Right atrium auricular region (tissue), 2 donors: ENCODE measurements at regions not wholly inside any gene's neighbourhood (a gene's known extent, or its start where the extent isn't known, plus 50 kb on each side); places are given as distances from the start of the nearest gene placed in this dataset.

Experiments
- DNase-seq: peaks from one replicate; pipeline ENCODE4 v3.0.0-alpha.2; 2019; ENCODE audit warnings: low spot score
- H3K27ac ChIP-seq, 2 donors: fragments of 200-600 bp; sonication (generic); 1 replicate in 1 of 2; 2 replicates in 1 of 2; pipeline ENCODE4 v1.5.1; 2016 to 2019
- H3K27me3 ChIP-seq, 2 donors: fragments of 200-600 bp; sonication (generic); one replicate each; pipeline versions ENCODE4 v1.5.1 to v1.6.0; 2017 to 2019
- H3K36me3 ChIP-seq: fragments of 200-600 bp; sonication (generic); one replicate; pipeline ENCODE4 v1.5.1; 2016
- H3K4me1 ChIP-seq, 2 donors: fragments of 200-600 bp; sonication (generic); one replicate each; pipeline versions ENCODE4 v1.5.1 to v1.6.0; 2017 to 2019
- H3K4me3 ChIP-seq, 2 donors: fragments of 200-600 bp; sonication (generic); 1 replicate in 1 of 2; 2 replicates in 1 of 2; pipeline ENCODE4 v1.5.1; 2017 to 2019; ENCODE audit warnings: mild to moderate bottlenecking in 1 of 2, moderate library complexity in 1 of 2
- H3K9me3 ChIP-seq, 2 donors: fragments of 200-600 bp; sonication (generic); one replicate each; pipeline ENCODE4 v1.5.1; 2019
- TF ChIP-seq, protein P1 (sequence below), 2 donors: fragments of 200-600 bp; sonication (generic); IDR thresholded peaks; one replicate each; pipeline ENCODE4 v1.5.1; 2019; ENCODE audit warnings: antibody characterized with exemption in 2 of 2

DNA sequence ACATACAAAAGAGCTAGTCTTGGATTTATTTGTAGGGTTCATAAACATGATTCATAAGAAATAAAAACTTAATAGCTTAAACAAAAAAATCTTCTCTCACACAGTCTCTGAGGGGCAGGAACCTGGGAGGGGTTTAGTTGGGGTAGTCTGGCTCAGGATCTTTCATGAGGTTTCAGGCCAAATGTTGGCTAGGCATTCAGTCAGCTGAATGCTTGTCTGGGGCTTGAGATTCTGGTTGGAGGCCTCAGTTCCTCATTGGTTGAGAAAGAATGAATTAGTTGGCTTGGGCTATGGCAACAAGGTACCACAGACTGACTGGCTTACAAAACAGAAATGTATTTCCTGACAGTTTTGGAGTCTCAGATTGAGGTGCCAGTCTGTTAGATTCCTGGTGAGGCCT is 74.3 kb downstream of the ANKRD7 start:
- no peak for DNase-seq
- no peaks in the 10 kb centered on the region for H3K4me1 ChIP-seq
- H3K27ac ChIP-seq = no peak overlapping the region
- no peaks in the 10 kb centered on the region for H3K36me3 ChIP-seq
- H3K4me3 ChIP-seq = no peak overlapping the region
- H3K27me3 ChIP-seq = no peaks in the 10 kb centered on the region
- no peaks in the 10 kb centered on the region for H3K9me3 ChIP-seq
- TF ChIP-seq, protein P1, sequence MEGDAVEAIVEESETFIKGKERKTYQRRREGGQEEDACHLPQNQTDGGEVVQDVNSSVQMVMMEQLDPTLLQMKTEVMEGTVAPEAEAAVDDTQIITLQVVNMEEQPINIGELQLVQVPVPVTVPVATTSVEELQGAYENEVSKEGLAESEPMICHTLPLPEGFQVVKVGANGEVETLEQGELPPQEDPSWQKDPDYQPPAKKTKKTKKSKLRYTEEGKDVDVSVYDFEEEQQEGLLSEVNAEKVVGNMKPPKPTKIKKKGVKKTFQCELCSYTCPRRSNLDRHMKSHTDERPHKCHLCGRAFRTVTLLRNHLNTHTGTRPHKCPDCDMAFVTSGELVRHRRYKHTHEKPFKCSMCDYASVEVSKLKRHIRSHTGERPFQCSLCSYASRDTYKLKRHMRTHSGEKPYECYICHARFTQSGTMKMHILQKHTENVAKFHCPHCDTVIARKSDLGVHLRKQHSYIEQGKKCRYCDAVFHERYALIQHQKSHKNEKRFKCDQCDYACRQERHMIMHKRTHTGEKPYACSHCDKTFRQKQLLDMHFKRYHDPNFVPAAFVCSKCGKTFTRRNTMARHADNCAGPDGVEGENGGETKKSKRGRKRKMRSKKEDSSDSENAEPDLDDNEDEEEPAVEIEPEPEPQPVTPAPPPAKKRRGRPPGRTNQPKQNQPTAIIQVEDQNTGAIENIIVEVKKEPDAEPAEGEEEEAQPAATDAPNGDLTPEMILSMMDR (IDR thresholded peaks at IDR 0.05) = no peak

DNA sequence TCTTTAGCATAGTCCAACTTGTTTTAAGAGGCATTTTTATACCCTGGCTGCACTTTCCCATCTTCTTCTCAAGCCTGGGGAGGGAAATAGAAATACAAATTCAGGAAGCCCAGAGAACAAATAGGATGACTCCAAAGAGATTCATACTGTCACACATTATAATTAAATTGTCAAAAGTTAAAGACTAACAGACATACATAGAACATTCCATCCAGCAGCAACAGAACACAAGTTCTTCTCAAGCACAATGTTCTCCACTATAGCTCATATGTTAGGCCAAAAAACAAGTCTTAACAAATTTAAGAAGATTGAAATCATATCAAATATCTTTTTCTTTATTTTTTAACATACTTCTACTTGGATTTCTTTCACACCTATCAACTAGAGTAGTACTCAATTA is 75.7 kb downstream of the ANKRD7 start:
- Histone ChIP-seq H3K36me3 (no peaks in the 10 kb centered on the region), H3K9me3 (no peaks in the 10 kb centered on the region), H3K4me1 (no peaks in the 10 kb centered on the region), H3K27me3 (no peaks in the 10 kb centered on the region), H3K4me3 (no peak overlapping the region), H3K27ac (no peak overlapping the region)
- TF ChIP-seq, protein P1 (IDR thresholded peaks at IDR 0.05) = no peak
- DNase-seq = no peak

DNA sequence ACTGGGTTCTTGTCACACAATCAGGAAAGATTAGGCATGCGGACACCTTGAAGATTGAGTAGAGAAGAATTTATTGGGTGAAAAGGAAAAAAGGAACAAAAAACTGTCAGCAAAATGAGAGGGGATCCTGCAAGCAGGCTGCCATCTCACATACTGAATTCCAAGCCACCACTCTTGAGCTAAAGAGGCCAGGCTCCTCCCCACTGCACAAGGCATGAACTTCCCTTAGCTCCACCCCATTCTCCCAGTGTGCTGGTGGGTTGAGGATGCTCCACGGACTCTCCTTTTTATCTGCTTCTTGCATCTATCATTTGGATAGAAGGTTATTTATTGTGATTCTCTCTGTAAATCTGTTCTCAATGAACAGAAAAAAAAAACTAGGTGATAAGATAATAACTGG is 79.6 kb downstream of the ANKRD7 start:
- Histone ChIP-seq H3K36me3 (no peaks in the 10 kb centered on the region), H3K9me3 (no peaks in the 10 kb centered on the region), H3K4me1 (no peaks in the 10 kb centered on the region), H3K27me3 (no peaks in the 10 kb centered on the region), H3K4me3 (no peak overlapping the region), H3K27ac (no peak overlapping the region)
- no peak for DNase-seq
- TF ChIP-seq, protein P1 (IDR thresholded peaks at IDR 0.05) = no peak

DNA sequence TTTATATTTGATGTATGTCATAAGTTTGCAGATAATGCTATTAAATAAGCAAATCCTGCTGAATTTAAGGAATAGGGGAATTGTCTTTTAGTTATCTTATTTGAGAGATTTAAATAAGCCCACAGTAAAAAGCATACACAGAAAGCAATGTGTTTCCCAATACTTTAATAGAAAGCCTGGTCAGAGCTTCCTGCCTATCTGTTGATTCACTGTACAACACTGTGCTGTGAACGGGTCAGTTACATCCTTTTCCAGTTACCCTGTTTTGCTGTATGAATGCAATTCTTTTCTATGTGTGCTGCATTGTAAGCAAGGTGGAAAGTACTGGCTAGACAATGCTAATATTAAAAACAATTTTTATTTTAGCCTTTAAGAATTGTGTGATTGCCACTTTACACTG is 81.2 kb downstream of the ANKRD7 start:
- DNase-seq = no peak
- Histone ChIP-seq H3K27ac (no peak overlapping the region), H3K4me1 (no peaks in the 10 kb centered on the region), H3K36me3 (no peaks in the 10 kb centered on the region), H3K27me3 (no peaks in the 10 kb centered on the region), H3K9me3 (no peaks in the 10 kb centered on the region), H3K4me3 (no peak overlapping the region)
- TF ChIP-seq, protein P1 (IDR thresholded peaks at IDR 0.05) = no peak

DNA sequence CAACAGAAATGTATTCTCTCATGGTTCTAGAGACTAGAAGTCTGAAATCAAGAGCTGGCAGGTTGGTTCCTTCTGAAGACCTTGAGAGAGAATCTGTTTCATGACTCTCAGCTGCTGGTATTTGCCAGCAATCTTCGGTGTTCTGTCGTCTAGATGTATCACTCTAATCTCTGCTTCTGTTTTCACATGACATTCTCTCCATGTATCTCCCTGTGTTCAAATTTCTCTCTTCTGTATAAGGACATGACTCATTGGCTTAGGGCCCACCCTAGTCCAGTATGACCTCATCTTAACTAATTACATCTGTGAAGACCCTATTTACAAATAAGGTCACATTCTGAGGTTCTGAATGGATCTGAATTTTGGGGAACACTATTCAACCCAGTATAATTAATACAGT is 82.3 kb downstream of the ANKRD7 start:
- no peaks in the 10 kb centered on the region for H3K9me3 ChIP-seq
- H3K27ac ChIP-seq = no peak overlapping the region
- H3K27me3 ChIP-seq = no peaks in the 10 kb centered on the region
- no peaks in the 10 kb centered on the region for H3K4me1 ChIP-seq
- no peaks in the 10 kb centered on the region for H3K36me3 ChIP-seq
- H3K4me3 ChIP-seq = no peak overlapping the region
- no peak for DNase-seq
- TF ChIP-seq, protein P1 (IDR thresholded peaks at IDR 0.05) = no peak

DNA sequence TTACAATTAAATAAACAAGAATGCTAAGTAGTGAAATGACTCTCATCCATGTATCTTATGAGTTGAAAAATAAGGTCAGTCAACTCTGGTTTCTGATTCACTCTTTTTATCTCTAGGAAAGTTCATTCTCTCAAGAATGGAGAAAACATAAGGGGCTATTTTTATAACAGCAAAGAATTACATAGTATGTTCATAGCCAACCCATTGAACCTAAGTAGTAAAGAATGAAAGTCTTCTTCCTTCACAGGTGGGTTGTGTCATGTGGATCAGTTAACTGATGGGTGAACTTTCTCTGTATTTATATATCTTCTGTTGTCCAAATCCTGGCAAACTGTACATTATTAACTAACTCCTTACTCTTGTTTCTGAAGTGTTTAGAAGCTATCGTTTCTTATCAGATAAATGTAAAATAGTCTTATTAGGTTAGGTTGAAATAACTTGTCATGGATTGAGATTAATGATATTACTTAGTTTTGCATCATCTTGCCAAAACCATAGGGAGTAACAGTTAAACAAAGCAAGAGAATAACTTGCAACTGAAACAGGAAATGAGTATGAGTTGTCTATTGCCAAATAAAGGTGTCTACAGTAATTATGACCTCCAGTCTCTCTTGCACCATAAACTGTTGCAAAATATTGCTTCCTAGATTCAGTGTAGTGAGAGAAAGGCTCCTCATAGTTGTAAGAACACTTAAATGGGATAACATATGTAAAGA is 86.8 kb downstream of the ANKRD7 start:
- H3K27ac ChIP-seq = no peak overlapping the region
- DNase-seq = no peak
- TF ChIP-seq, protein P1 (IDR thresholded peaks at IDR 0.05) = no peak

More for the DNA sequence above, 86.8 kb downstream of the ANKRD7 start:
- H3K27me3 ChIP-seq = no peaks in the 10 kb centered on the region
- H3K4me1 ChIP-seq = no peaks in the 10 kb centered on the region
- no peaks in the 10 kb centered on the region for H3K36me3 ChIP-seq
- H3K9me3 ChIP-seq = peaks cover 0 to 5% of the 10 kb centered on the region in 2 donors
- H3K4me3 ChIP-seq = no peak overlapping the region
